ENCODE measurements at regions not wholly inside any gene's neighbourhood (a gene's known extent, or its start where the extent isn't known, plus 50 kb on each side); places are given as distances from the start of the nearest gene placed in this dataset.

GRCh38 chr12:107296681-107297089 lies 203.3 kb upstream of the CRY1 start:
- H3K27me3 ChIP-seq: no peaks in the 10 kb centered on the region
- no peaks in the 10 kb centered on the region for H3K36me3 ChIP-seq (replicated peaks in 1 of 2)
- TF ChIP-seq POLR2A (IDR thresholded peaks at IDR 0.05): no peak
- no peak for TF ChIP-seq CTCF (IDR thresholded peaks at IDR 0.05)
- intact Hi-C loops (cut with DNase I): no loop called here
- no peak overlapping the region for H3K27ac ChIP-seq
- H3K9me3 ChIP-seq (replicated peaks in 1 of 3): no peaks in the 10 kb centered on the region
- H3K4me1 ChIP-seq (replicated peaks in 1 of 2): no peaks in the 10 kb centered on the region
- no peak for DNase-seq
- no peak overlapping the region for H3K4me3 ChIP-seq
- WGBS, 4 donors: 82 to 91% (median 86%) methylated on average over 5 to 6 of the region's 6 CpGs

- Histone ChIP-seq H3K4me3 (no peak overlapping the region), H3K27ac (no peak overlapping the region), H3K9me3 (replicated peaks in 1 of 3) (no peaks in the 10 kb centered on the region), H3K27me3 (peaks cover under 1% of the 10 kb centered on the region), H3K36me3 (replicated peaks in 1 of 2) (no peaks in the 10 kb centered on the region), H3K4me1 (replicated peaks in 1 of 2) (no peaks in the 10 kb centered on the region)
- DNase-seq: no peak
- WGBS, 4 donors: 73 to 80% (median 78%) methylated on average over 2 of the region's 2 CpGs
- intact Hi-C loops (cut with DNase I): no loop called here
- TF ChIP-seq CTCF (IDR thresholded peaks at IDR 0.05) (no peak), POLR2A (IDR thresholded peaks at IDR 0.05) (no peak)
Measured at GRCh38 chr12:107302649-107303341, 209.4 kb upstream of the CRY1 start.

GRCh38 chr12:107304588-107305532 lies 211.5 kb upstream of the CRY1 start:
- Histone ChIP-seq H3K27ac (no peak overlapping the region), H3K27me3 (peaks cover 13% of the 10 kb centered on the region), H3K36me3 (replicated peaks in 1 of 2) (no peaks in the 10 kb centered on the region), H3K9me3 (replicated peaks in 1 of 3) (no peaks in the 10 kb centered on the region), H3K4me1 (replicated peaks in 1 of 2) (no peaks in the 10 kb centered on the region), H3K4me3 (no peak overlapping the region)
- TF ChIP-seq POLR2A (IDR thresholded peaks at IDR 0.05): no peak
- no peak for TF ChIP-seq CTCF (IDR thresholded peaks at IDR 0.05)
- intact Hi-C loops (cut with DNase I): no loop called here
- DNase-seq: no peak
- 79 to 93% (median 85%) methylated on average over 1 to 2 of the region's 2 CpGs for WGBS, 4 donors

GRCh38 chr12:107306141-107306659 lies 212.9 kb upstream of the CRY1 start:
- TF ChIP-seq POLR2A (IDR thresholded peaks at IDR 0.05): no peak
- TF ChIP-seq CTCF (IDR thresholded peaks at IDR 0.05): no peak
- intact Hi-C loops (cut with DNase I): no loop called here

More at GRCh38 chr12:107306141-107306659, 212.9 kb upstream of the CRY1 start:
- 48 to 55% (median 50%) methylated on average over 5 of the region's 5 CpGs for WGBS, 4 donors
- H3K27ac ChIP-seq: no peak overlapping the region
- DNase-seq: no peak
- no peaks in the 10 kb centered on the region for H3K36me3 ChIP-seq (replicated peaks in 1 of 2)
- no peaks in the 10 kb centered on the region for H3K4me1 ChIP-seq (replicated peaks in 1 of 2)
- H3K4me3 ChIP-seq: no peak overlapping the region
- no peaks in the 10 kb centered on the region for H3K9me3 ChIP-seq (replicated peaks in 1 of 3)
- H3K27me3 ChIP-seq: peaks cover 13% of the 10 kb centered on the region
